HG03045 (cell line): ENCODE measurements at regions not wholly inside any gene's neighbourhood (a gene's known extent, or its start where the extent isn't known, plus 50 kb on each side); places are given as distances from the start of the nearest gene placed in this dataset.
"Not testable (repeated sequence)": the region's sequence is repeated elsewhere in the genome, so short reads cannot be mapped to it uniquely, and the experiment has no call there.

Experiments used
- ATAC-seq: cut with Tn5 transposase; IDR thresholded peaks from one replicate; pipeline ENCODE4 v1.9.1; 2021; ENCODE audit warnings: mild to moderate bottlenecking, moderate library complexity; ENCODE audit not compliant: unreplicated experiment

DNA sequence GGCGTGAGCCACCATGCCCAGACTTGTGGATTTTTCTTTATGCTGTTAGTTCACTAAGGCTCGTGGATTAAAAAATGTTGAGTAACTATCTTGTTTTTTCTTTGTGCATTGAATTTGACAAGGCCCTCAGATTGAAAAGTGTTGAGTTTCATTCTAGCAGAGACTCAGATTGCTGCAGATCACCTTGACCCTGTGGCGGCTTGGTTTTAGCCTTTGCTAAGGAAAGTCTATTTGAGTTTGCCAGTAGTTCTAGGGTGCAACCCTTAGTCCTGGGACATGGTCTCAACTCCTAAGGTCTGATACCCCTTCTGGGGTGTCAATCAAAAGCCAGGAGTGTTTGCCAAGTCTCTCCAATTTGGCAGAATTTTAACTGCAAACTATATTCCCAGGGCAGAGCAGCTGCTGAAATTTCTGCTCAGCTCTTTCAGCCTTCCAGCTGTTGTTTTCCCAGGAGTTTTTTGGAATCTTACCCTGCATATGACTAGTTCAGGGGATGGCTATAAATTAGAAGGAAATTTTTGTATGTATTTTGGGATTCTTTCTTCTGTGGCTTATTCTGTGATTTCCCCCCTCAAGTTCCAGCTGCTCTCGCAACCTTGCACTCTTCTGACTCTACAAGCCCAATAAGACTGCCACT lies 84.3 kb upstream of the HAND1 start:
- no peak for ATAC-seq

DNA sequence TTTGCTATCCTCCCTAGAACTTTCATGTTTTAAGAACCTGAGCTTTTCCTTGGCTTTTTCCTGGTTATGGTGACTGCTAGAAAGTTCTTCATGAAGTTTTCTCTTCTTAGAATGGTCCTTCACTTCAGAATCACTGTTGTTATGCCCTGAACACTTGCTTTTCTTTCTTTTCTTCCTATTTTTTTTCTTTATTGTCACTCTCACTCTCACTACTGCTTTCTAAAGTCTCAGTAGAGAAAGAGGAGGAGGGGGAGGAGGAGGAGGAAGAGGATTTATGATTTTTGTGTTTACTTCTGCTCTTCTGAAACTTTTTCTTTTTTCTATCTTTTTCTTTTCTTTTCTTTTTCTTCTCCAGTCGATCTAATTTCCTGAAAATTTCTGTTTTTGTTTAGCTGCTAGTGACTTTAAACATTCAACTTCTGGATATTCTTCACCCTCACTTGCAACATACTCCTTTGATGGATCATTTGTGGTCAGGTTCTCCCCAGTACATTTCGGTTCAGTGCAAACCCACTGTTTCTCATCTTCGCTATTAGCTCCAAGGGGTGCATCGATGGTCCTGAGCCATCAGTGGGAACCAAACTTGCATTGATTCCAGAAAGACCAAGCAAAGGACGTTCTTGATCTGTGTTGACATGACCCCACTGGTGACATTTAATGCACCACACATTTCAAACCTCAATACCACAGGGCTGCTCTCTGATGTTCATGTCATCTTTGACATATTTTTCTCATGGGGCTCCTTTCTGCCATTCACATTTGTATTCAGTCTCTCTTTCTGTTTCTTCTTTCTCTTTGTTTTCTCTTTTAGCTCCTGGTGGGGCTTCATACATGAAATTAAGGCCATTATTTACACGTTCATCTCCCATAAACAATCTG lies 81.6 kb upstream of the HAND1 start:
- ATAC-seq = no peak

DNA sequence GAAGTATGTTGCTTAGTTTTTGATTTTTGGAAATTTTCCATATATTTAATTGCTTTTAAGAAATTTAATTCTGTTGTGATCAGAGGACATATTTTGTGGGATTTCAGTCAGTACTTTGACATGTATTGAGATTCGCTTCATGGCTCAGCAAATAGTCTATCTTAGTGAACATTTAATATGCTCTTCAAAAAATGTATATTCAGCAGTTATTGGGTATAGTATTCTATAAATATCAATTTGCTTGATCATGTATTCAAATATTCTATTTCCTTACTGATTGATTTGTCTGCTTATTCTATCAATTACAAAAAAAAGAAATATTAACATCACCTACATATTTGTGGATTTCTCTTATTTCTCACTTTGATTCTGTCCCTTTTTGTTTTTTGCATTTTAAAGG lies 79.5 kb upstream of the HAND1 start:
- no peak for ATAC-seq

DNA sequence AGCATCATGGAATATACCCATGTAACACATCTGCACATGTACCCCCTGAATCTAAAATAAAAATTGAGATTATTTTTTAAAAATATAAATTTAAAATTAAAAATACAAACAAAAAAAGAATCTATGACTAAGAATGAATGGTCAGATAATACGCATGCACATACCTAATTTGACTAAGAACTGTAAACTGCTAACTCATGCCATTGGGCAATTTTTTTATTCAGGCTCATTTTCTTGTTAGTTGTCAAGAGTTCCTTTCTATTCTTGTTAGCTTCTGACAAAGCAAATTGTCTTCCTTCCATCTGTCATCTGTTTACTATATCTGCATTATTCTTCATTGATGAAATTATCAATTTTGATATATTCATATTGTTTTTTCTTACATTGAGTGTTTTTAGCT lies 69.5 kb upstream of the HAND1 start:
- no peak for ATAC-seq

DNA sequence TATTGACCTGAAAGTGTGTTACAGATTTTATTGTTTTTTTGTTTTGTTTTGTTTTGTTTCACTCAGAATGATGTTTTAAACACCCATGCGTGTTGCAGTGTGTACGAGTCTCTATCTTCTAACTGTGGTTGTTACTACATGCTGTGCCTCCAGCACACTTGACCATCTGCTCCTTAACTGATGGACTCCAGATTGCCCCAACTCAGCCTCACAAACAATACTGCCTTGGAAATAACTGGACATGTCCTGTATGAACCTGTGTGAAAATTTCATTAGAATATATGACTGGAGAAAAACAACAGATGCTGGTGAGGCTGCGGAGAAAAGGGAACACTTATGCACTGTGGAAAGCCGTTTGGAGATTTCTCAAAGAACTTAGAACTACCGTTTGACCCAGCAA lies 68.7 kb upstream of the HAND1 start:
- ATAC-seq = no peak

DNA sequence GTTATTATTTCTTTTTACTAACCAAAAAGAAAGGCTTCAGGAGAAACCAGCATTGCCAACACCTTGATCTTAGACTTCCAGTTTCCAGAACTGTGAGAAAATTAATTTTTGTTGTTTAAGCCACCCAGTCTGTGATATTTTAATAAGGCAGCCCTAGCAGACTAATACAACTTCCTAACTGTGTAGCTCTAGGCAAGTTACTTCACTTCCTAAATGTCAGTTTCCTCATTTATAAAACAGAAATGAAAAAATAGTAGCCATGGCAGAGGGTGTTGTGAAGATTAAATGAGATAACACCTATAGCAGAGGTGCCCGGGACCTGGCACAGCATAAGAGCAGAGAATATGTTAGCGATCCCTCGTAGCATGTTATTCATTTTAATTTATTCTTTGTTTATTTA lies 66.6 kb upstream of the HAND1 start:
- ATAC-seq = no peak

DNA sequence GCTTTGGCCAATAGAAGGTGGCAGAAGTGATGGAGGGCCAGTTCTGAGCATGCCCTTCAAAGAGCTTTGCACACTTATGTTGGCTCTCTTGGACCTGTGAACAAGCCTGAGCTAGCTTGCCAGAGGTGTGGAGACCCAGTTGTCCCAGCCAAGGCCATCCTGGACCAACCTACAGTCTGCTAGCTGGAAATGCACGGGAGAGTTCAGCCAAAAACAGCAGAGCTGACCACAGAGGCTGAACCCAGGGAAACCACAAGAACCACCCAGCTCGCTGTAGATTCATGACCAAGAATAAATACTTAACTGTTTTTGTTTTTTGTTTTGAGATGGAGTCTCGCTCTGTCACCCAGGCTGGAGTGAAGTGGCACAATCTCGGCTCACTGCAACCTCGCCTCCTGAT lies 65.4 kb upstream of the HAND1 start:
- no peak for ATAC-seq

DNA sequence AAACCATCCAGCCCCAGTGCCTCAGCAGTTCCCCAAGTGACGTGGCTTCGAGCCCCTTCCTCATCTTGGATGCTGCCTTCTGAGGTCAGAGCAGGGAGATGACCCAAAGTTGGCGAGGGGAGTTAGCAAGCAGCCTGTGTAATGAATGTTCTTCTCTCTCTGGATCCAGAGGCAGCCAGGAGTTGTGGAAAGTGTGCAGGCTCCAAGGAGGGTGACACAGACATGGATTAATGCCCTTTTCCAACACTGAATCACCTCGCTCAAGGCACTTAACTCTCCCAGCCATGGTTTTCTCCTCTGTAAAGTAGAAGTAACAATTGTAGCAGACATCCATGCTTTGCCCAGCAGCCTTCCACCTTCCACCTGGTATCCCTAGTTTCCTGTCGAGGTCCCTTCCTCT lies 64.6 kb upstream of the HAND1 start:
- no peak for ATAC-seq

DNA sequence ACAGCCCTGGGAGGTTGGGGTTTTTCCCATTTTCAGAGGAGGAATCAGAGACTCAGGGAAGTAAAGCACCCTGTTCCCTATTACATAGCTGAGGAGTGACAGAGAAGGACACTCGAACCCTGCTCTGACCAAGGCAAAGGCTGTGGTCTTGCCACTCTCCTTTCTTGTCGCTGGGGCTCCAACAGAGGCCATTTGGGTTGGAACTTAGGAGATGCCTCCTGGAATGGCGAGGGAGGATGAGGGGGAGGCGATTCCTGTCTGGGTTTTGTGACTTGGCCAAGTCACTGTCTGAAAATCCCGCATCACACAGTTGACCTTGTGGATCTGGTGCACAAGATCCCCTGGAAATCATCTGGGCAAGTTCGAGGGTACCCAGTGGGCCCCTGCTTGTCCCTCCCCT lies 64.0 kb upstream of the HAND1 start:
- ATAC-seq = no peak

DNA sequence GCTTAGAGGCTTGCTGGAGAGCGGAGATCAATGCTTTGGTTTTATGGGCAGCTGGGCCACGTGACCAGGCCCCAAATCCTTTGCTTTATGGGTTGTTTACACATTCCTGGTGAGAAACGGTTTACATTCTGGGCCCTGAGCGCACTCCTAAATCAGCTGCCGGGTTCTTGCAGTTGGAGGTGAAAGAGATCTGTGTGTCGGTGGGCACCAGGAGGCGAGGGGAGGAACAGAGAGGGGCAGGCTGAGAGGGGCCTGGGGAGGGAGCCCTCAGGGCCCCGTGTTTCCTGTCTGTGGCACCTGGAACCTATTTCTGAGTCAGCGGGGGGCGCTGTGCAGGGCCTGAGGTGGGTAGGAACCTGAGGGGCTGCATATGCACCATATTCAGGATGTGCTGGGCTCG lies 63.5 kb upstream of the HAND1 start:
- no peak for ATAC-seq

DNA sequence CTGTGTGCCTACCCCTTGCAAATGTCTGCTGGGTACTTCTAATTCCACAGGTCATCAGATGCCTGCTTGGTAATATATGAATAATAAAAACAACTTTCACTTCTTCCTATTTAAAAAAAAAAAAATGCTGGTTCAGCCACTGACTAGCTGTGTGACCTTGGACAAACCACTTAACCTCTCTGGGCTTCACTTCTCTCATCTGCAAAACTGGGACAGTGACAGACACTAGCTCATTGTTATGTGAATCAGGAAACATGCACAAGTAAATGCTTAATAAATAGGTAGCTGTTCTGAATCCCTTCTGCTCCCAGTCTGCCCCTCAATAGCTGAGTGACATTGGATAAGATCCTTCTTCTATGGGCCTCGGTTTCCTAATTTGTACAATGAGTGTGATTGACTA lies 62.6 kb upstream of the HAND1 start:
- ATAC-seq = no peak

DNA sequence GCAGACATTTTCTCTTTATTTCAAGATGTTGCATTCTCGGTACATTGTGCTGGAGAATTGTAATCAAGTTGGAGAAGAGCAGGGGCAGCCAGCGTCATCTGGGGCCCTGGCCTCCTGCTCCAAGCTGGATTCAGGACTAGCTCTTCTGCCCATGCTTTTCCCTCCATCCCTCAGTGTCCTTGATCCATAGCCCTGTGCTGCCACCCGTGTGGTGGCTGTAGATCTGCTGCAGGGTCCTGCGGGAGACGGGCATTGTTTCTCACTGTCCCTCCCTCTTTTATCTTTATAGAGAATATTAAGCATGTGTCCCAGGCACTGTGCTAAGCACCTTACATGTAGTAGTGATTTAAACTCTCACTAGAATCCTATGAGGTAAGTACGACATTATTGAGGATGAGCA lies 60.5 kb upstream of the HAND1 start:
- no peak for ATAC-seq

DNA sequence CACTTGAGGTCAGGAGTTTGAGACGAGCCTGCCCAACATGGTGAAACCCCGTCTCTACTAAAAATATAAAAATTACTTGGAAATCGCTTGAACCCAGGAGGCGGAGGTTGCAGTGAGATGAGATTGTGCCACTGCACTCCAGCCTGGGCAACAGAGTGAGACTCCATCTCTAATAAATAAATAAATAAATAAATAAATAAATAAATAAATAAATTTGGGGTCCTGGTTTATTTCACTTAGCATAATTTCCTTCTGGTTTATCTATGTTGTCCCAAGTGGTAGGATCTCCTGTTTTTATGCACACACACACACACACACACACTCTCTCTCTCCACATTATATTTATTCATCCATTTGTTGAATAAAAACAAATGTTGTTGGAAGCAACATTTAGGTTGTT lies 58.4 kb upstream of the HAND1 start:
- not testable (repeated sequence) for ATAC-seq

DNA sequence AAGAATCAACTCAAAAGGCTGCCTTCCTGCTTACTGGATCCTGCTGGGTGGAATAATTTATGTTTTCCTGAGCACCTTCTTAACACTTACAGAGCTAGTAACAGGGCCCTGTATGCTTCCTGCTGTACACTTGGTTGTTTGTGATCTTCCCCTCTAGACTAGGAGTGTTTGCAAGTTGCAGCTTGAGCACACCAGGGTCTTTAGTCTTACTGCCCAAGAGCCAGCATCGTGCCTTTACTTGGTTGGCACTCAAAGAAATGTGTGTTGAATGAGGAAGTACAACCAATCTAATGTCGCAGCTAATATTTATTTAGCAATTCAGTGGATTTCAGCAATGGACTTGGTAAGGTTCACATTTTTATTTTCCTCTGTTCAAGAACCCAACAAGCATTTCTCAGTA lies 57.5 kb upstream of the HAND1 start:
- no peak for ATAC-seq

DNA sequence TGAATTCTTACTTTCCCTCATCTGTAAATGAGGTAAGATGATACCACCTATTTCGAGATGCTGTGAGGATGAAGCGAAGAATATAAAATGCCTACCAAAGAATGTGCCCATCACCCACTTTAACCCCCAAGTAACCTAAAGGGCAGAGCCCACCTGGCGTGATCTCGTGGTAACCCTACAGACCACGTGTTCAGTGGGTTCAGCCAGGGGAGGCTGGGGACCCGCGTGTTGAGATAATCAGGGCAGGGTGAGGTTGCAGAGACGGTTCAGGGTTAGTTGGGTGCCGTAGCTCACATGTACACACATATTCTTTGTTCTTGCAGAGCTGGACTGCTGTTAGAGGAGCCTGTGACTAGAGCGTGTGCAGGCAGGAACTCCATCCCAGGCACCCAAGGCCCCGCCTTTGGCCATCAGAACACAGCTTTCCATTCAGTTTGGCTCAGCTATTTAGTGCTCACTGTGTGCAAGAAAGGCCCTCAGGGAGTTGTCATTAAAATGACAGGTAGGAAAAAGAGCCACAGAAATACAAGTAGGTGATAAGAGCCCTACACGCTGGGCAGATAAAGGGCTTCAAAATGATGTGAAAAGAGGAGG lies 56.5 kb upstream of the HAND1 start:
- ATAC-seq = no peak

DNA sequence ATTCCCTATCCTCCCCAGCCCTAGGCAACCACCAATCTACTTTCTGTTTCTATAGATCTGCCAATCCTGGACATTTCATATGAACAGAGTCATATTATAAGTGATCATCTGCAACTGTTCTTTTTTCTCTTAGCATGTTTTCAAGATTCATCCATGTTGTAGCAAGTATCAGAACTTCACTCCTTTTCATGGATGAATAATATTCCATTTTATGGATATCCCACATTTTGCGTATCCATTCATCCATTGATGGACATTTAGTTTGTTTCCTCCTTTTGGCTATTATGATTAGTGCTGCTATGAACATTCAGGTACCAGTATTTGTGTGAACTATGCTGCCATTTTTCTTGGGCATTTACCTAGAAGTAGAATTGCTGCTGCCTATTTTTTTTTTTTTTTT lies 51.3 kb upstream of the HAND1 start:
- ATAC-seq = no peak

DNA sequence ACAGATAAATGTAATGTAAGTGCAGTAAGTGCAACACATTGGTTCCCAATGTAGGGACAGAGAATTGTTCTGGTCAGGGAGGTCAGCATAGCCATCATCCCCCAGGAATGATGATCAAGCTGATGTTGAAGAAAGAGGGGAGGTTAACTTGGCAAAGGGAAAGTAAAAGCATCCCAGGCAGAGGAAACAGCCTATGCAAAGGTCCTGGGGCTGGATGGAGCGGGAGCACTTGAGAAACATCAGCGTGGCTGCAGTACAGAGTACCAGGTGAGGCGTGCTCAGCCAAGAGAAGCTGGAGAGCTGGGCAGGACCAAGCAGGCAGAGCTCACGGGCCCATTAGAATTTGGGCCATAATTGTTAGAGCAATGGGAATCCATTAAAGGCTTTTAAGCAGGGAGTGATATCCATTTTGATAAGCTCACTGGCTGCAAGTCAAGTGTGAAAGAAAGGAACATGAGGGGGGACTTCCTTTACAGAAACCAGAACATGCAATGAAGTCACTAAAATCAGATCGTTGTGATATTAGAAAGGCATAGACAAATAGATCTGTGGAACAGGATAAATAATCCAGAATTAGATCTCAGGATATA lies 50.1 kb upstream of the HAND1 start:
- ATAC-seq = no peak
